Right atrium auricular region (tissue), 2 donors: ENCODE measurements at regions not wholly inside any gene's neighbourhood (a gene's known extent, or its start where the extent isn't known, plus 50 kb on each side); places are given as distances from the start of the nearest gene placed in this dataset.

Experiments
- DNase-seq: peaks from one replicate; pipeline ENCODE4 v3.0.0-alpha.2; 2019; ENCODE audit warnings: low spot score
- H3K27ac ChIP-seq, 2 donors: fragments of 200-600 bp; sonication (generic); 1 replicate in 1 of 2; 2 replicates in 1 of 2; pipeline ENCODE4 v1.5.1; 2016 to 2019
- H3K27me3 ChIP-seq, 2 donors: fragments of 200-600 bp; sonication (generic); one replicate each; pipeline versions ENCODE4 v1.5.1 to v1.6.0; 2017 to 2019
- H3K36me3 ChIP-seq: fragments of 200-600 bp; sonication (generic); one replicate; pipeline ENCODE4 v1.5.1; 2016
- H3K4me1 ChIP-seq, 2 donors: fragments of 200-600 bp; sonication (generic); one replicate each; pipeline versions ENCODE4 v1.5.1 to v1.6.0; 2017 to 2019
- H3K4me3 ChIP-seq, 2 donors: fragments of 200-600 bp; sonication (generic); 1 replicate in 1 of 2; 2 replicates in 1 of 2; pipeline ENCODE4 v1.5.1; 2017 to 2019; ENCODE audit warnings: mild to moderate bottlenecking in 1 of 2, moderate library complexity in 1 of 2
- H3K9me3 ChIP-seq, 2 donors: fragments of 200-600 bp; sonication (generic); one replicate each; pipeline ENCODE4 v1.5.1; 2019
- TF ChIP-seq, protein P1 (sequence below), 2 donors: fragments of 200-600 bp; sonication (generic); IDR thresholded peaks; one replicate each; pipeline ENCODE4 v1.5.1; 2019; ENCODE audit warnings: antibody characterized with exemption in 2 of 2

DNA sequence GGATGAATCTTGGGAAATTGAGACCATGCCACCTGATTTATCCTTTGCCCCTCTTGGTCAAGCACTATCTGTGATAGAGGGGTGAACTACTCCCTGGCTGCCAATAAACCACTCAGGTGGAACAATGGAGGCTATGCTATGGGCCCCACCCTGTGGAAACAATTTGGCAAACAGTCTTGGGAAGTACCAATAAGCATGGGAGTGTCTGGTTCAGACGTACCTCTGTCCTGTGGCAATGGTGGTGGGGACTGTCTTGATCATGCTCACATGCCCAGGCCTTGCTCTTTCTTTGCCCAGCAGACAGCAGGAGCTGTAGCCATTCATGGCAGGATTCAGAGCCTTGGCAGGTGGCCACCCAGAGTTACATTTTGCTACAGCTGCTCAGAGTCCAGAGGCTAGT lies 658.7 kb downstream of the KCNJ3 start:
- H3K36me3 ChIP-seq: no peaks in the 10 kb centered on the region
- no peak overlapping the region for H3K27ac ChIP-seq
- no peak overlapping the region for H3K4me3 ChIP-seq
- DNase-seq: no peak
- TF ChIP-seq, protein P1, sequence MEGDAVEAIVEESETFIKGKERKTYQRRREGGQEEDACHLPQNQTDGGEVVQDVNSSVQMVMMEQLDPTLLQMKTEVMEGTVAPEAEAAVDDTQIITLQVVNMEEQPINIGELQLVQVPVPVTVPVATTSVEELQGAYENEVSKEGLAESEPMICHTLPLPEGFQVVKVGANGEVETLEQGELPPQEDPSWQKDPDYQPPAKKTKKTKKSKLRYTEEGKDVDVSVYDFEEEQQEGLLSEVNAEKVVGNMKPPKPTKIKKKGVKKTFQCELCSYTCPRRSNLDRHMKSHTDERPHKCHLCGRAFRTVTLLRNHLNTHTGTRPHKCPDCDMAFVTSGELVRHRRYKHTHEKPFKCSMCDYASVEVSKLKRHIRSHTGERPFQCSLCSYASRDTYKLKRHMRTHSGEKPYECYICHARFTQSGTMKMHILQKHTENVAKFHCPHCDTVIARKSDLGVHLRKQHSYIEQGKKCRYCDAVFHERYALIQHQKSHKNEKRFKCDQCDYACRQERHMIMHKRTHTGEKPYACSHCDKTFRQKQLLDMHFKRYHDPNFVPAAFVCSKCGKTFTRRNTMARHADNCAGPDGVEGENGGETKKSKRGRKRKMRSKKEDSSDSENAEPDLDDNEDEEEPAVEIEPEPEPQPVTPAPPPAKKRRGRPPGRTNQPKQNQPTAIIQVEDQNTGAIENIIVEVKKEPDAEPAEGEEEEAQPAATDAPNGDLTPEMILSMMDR (IDR thresholded peaks at IDR 0.05): no peak
- H3K9me3 ChIP-seq: peaks cover 0 to 21% of the 10 kb centered on the region in 2 donors
- H3K4me1 ChIP-seq: no peaks in the 10 kb centered on the region
- H3K27me3 ChIP-seq: no peaks in the 10 kb centered on the region

DNA sequence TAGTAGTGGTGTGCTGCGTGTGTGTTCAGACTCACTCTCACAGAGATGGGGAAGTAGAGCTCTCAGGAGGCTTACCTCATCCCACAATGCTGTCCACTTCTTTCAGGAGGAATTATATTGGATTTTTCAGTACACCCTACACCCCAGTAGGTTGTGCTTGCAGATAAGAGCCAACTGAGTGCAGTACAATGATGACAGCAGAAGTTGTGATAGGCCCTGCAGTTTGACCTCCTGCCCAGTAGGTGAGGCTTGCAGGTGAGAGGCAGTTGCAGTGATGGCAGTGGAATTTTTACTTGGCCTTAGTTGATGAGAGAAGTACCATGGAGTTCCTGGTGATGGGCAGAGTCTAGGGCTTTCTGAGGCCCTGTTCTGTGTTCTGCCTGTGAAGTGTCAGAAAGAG lies 657.8 kb downstream of the KCNJ3 start:
- Histone ChIP-seq H3K27me3 (no peaks in the 10 kb centered on the region), H3K27ac (no peak overlapping the region), H3K4me1 (no peaks in the 10 kb centered on the region), H3K36me3 (no peaks in the 10 kb centered on the region), H3K9me3 (peaks cover 0 to 21% of the 10 kb centered on the region in 2 donors), H3K4me3 (no peak overlapping the region)
- DNase-seq: no peak
- TF ChIP-seq, protein P1 (IDR thresholded peaks at IDR 0.05): no peak

DNA sequence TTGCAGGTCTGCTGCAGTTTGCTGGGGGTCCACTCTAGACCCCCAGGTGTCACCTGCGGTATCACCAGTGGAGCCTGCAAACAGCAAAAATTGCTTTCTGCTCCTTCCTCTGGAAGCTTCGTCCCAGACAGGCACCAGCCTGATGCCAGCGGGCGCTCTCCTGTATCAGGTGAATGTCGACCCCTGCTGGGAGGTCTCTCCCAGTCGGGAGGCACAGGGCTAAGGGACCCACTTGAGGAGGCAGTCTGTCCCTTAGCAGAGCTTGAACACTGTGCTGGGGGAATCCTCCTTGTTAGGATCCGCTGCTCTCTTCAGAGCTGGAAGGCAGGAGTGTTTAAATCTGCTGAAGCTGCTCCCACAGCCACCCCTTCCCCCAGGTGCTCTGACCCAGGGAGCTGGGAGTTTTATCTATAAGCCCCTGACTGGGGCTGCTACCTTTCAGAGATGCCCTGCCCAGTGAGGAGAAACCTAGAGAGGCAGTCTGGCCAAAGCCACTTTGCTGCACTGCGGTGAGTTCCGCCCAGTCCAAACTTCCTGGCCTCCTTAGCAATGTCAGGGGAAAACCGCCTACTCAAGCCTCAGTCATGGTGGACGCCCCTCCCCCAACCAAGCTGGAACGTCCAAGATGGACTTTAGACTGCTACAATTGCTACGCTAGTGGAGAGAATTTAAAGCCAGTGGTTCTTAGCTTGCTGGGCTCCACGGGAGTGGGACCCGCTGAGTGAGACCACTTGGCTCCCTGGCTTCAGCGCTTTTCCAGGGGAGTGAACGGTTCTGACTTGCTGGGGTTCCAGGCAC lies 652.5 kb downstream of the KCNJ3 start:
- no peak overlapping the region for H3K27ac ChIP-seq
- H3K4me3 ChIP-seq: no peak overlapping the region
- no peak for DNase-seq
- H3K4me1 ChIP-seq: no peaks in the 10 kb centered on the region
- H3K36me3 ChIP-seq: no peaks in the 10 kb centered on the region
- TF ChIP-seq, protein P1 (IDR thresholded peaks at IDR 0.05): no peak
- no peaks in the 10 kb centered on the region for H3K27me3 ChIP-seq
- peaks cover 0 to 8% of the 10 kb centered on the region in 2 donors for H3K9me3 ChIP-seq

DNA sequence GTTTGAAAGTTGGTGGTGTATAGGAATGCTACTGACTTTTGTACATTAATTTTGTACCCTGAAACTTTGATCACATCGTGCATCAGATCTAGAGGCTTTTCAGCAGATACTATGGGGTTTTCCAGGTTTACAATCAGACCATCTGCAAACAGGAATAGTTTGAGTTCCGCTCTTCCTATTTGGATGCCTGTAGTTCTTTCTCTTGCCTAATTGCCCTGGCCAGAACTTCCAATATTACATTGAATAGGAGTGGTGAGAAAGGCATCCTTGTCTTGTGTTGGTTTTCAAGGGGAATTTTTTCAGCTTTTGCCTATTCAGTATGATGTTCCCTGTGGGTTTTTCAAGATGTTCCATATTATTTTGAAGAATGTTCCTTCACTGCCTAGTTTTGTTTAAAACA lies 633.5 kb downstream of the KCNJ3 start:
- Histone ChIP-seq H3K4me1 (no peaks in the 10 kb centered on the region), H3K36me3 (no peaks in the 10 kb centered on the region), H3K4me3 (no peak overlapping the region), H3K27ac (no peak overlapping the region), H3K27me3 (no peaks in the 10 kb centered on the region), H3K9me3 (no peaks in the 10 kb centered on the region)
- TF ChIP-seq, protein P1 (IDR thresholded peaks at IDR 0.05): no peak
- DNase-seq: no peak

DNA sequence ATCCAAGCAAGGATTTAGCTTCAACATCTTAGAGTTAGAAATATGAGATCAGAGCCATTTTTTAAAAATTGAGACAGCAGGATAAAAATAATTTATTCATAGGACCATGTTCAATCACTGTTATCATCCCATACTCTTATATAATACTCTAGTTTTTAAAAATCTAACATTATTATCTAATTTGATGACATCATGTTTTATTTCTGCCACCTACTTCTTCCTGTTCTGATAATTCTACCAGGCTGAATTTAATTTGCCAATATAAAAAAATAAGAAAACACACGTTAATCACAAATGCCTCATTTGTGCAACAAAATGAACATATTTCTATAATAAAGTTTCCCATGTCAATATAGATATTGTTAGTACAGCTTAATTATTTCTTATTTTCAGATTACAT lies 621.7 kb downstream of the KCNJ3 start:
- TF ChIP-seq, protein P1 (IDR thresholded peaks at IDR 0.05): no peak
- Histone ChIP-seq H3K36me3 (no peaks in the 10 kb centered on the region), H3K4me3 (no peak overlapping the region), H3K27ac (no peak overlapping the region), H3K9me3 (no peaks in the 10 kb centered on the region), H3K4me1 (no peaks in the 10 kb centered on the region), H3K27me3 (no peaks in the 10 kb centered on the region)
- no peak for DNase-seq

DNA sequence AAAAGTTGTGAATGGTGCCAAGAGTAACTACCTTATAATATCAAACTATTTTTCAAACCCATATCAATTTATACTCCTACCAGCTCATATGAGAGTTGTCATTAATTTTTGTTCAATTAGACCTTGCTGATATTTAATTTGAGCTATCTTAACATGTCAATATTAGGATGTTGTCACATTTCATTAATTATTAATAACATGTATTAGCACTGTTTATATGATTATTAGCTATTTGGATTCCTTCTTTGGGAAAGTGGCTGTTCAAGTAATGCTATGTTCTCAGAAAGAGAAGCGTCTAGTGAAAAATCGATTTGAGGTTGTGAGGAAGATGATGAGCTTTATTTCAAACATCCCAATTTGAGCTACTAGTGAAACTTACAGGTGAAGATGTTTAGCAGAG lies 620.2 kb downstream of the KCNJ3 start:
- H3K36me3 ChIP-seq: no peaks in the 10 kb centered on the region
- no peaks in the 10 kb centered on the region for H3K9me3 ChIP-seq
- TF ChIP-seq, protein P1 (IDR thresholded peaks at IDR 0.05): no peak
- no peak for DNase-seq
- no peaks in the 10 kb centered on the region for H3K27me3 ChIP-seq
- no peak overlapping the region for H3K27ac ChIP-seq
- no peak overlapping the region for H3K4me3 ChIP-seq
- no peaks in the 10 kb centered on the region for H3K4me1 ChIP-seq
